ENCODE measurements at regions not wholly inside any gene's neighbourhood (a gene's known extent, or its start where the extent isn't known, plus 50 kb on each side); places are given as distances from the start of the nearest gene placed in this dataset.

- Histone ChIP-seq H3K4me3 (no peak overlapping the region), H3K27me3 (no peaks in the 10 kb centered on the region), H3K36me3 (no peaks in the 10 kb centered on the region), H3K9me3 (no peaks in the 10 kb centered on the region), H3K4me1 (no peaks in the 10 kb centered on the region), H3K27ac (no peak overlapping the region)
- ATAC-seq (ENCODE audit: low FRiP score in 2 of 2) = no peak
- DNase-seq = no peak
- TF ChIP-seq POLR2AphosphoS5 (IDR thresholded peaks at IDR 0.05) = no peak
- TF ChIP-seq, protein P1, sequence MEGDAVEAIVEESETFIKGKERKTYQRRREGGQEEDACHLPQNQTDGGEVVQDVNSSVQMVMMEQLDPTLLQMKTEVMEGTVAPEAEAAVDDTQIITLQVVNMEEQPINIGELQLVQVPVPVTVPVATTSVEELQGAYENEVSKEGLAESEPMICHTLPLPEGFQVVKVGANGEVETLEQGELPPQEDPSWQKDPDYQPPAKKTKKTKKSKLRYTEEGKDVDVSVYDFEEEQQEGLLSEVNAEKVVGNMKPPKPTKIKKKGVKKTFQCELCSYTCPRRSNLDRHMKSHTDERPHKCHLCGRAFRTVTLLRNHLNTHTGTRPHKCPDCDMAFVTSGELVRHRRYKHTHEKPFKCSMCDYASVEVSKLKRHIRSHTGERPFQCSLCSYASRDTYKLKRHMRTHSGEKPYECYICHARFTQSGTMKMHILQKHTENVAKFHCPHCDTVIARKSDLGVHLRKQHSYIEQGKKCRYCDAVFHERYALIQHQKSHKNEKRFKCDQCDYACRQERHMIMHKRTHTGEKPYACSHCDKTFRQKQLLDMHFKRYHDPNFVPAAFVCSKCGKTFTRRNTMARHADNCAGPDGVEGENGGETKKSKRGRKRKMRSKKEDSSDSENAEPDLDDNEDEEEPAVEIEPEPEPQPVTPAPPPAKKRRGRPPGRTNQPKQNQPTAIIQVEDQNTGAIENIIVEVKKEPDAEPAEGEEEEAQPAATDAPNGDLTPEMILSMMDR (IDR thresholded peaks at IDR 0.05) = no peak
- TF ChIP-seq POLR2A (IDR thresholded peaks at IDR 0.05) = no peak
- TF ChIP-seq EP300 (IDR thresholded peaks at IDR 0.05) = no peak
Measured at GRCh38 chr1:238639861-238640260, 746.5 kb upstream of the CHRM3 start.

DNA sequence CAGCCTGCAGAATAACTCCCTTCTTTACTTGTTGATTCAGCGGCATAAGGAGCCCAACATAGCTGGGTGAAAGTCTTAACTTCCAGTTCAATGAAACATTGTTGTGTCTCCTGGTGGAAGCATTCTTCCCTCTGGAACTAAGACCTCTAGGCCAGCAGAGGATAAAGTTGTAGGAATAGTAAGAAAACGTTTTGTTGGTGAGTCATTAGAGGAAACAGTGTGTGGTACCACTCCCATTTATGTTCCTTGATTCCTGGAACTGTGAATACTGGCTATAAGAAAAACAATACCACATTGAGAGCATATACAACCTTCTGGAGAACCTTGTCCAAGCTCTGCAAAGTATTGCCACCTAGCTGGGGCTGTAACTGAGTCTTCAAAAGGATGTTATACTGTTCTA is 737.4 kb upstream of the ZP4 start:
- Histone ChIP-seq H3K4me1 (no peaks in the 10 kb centered on the region), H3K27ac (no peak overlapping the region), H3K36me3 (no peaks in the 10 kb centered on the region), H3K9me3 (no peaks in the 10 kb centered on the region), H3K27me3 (no peaks in the 10 kb centered on the region), H3K4me3 (no peak overlapping the region)
- ATAC-seq (ENCODE audit: low FRiP score in 2 of 2) (no peak), DNase-seq (no peak)
- no peak for TF ChIP-seq POLR2A (IDR thresholded peaks at IDR 0.05)
- TF ChIP-seq EP300 (IDR thresholded peaks at IDR 0.05) = no peak
- TF ChIP-seq POLR2AphosphoS5 (IDR thresholded peaks at IDR 0.05) = no peak
- TF ChIP-seq, protein P1 (IDR thresholded peaks at IDR 0.05) = no peak
- WGBS, 2 donors = 45 to 59% methylated on average over 2 of the region's 2 CpGs

- no peak overlapping the region for H3K4me3 ChIP-seq
- no peaks in the 10 kb centered on the region for H3K27me3 ChIP-seq
- no peaks in the 10 kb centered on the region for H3K4me1 ChIP-seq
- WGBS, 2 donors = 69 to 75% methylated on average over 4 of the region's 4 CpGs
- no peak overlapping the region for H3K27ac ChIP-seq
- H3K36me3 ChIP-seq = no peaks in the 10 kb centered on the region
- no peak for TF ChIP-seq POLR2A (IDR thresholded peaks at IDR 0.05)
- no peak for TF ChIP-seq EP300 (IDR thresholded peaks at IDR 0.05)
- no peak for TF ChIP-seq POLR2AphosphoS5 (IDR thresholded peaks at IDR 0.05)
- TF ChIP-seq, protein P1 (IDR thresholded peaks at IDR 0.05) = no peak
- H3K9me3 ChIP-seq = no peaks in the 10 kb centered on the region
- no peak for DNase-seq
- ATAC-seq (ENCODE audit: low FRiP score in 2 of 2) = no peak
Measured at GRCh38 chr1:238624776-238625175, 734.1 kb upstream of the ZP4 start.

GRCh38 chr1:238621405-238621804 is 730.7 kb upstream of the ZP4 start:
- Histone ChIP-seq H3K27ac (no peak overlapping the region), H3K4me3 (no peak overlapping the region), H3K9me3 (no peaks in the 10 kb centered on the region), H3K27me3 (no peaks in the 10 kb centered on the region), H3K4me1 (no peaks in the 10 kb centered on the region), H3K36me3 (no peaks in the 10 kb centered on the region)
- WGBS, 2 donors = 80 to 92% methylated on average over 1 of the region's 1 CpG
- no peak for DNase-seq
- no peak for ATAC-seq (ENCODE audit: low FRiP score in 2 of 2)
- TF ChIP-seq POLR2AphosphoS5 (IDR thresholded peaks at IDR 0.05) = no peak
- TF ChIP-seq, protein P1 (IDR thresholded peaks at IDR 0.05) = no peak
- no peak for TF ChIP-seq EP300 (IDR thresholded peaks at IDR 0.05)
- no peak for TF ChIP-seq POLR2A (IDR thresholded peaks at IDR 0.05)

GRCh38 chr1:238619652-238620051 is 728.9 kb upstream of the ZP4 start:
- Histone ChIP-seq H3K4me3 (no peak overlapping the region), H3K27me3 (no peaks in the 10 kb centered on the region), H3K4me1 (no peaks in the 10 kb centered on the region), H3K9me3 (no peaks in the 10 kb centered on the region), H3K36me3 (no peaks in the 10 kb centered on the region), H3K27ac (no peak overlapping the region)
- TF ChIP-seq EP300 (IDR thresholded peaks at IDR 0.05) (no peak), POLR2AphosphoS5 (IDR thresholded peaks at IDR 0.05) (no peak), POLR2A (IDR thresholded peaks at IDR 0.05) (no peak)
- TF ChIP-seq, protein P1 (IDR thresholded peaks at IDR 0.05) = no peak
- DNase-seq (no peak), ATAC-seq (ENCODE audit: low FRiP score in 2 of 2) (no peak)

All from upper lobe of left lung (tissue), 6 donors.